Skin epidermis (tissue), 12 donors: ENCODE measurements at regions not wholly inside any gene's neighbourhood (a gene's known extent, or its start where the extent isn't known, plus 50 kb on each side); places are given as distances from the start of the nearest gene placed in this dataset.

Experiments used
- H3K27ac ChIP-seq, 21 experiments: fragments of 200-600 bp; sonication (generic) in 11 of 21; one replicate each; pipeline ENCODE4 v1.5.0; 2020; ENCODE audit warnings: mild to moderate bottlenecking in 3 of 21, inconsistent platforms in 2 of 21, moderate library complexity in 2 of 21
- H3K4me3 ChIP-seq, 7 experiments: fragments of 200-600 bp; sonication (generic) in 2 of 7; one replicate each; pipeline ENCODE4 v1.5.0; 2020; ENCODE audit warnings: inconsistent platforms in 2 of 7, mild to moderate bottlenecking in 2 of 7, moderate library complexity in 1 of 7

DNA sequence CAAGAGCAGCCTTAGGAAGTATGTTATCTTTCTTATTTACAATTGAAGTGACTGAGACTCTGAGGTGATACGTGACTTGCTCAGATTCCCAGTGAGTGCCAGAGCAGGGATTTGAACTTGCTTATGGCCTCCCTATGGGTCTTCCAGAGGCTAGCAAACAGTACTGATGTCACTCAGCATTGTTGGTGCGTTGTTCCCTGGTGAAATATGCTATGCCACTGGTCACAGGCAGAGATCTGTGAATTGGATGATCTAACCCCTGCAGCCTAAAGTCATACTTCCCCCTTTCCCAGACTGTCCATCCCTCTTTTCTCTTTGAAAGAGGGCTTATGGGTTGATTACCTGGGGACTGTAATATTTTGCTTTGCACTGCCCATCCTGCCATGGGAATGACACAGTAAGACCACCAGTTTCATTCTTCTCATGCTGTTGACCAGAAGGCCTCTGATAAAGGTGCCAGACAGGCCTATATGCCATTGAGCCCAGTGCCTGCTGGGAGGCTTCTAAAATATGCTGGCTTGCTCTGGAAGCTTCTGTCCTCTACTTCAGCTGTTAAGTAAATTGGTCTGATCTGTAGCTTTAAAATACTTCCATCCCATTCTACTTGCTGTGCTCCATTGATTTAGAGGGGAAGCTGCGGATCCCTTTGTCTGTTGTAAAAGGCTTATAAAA is 152.2 kb upstream of the E2F8 start:
- no peak overlapping the region for H3K4me3 ChIP-seq
- no peak overlapping the region for H3K27ac ChIP-seq

DNA sequence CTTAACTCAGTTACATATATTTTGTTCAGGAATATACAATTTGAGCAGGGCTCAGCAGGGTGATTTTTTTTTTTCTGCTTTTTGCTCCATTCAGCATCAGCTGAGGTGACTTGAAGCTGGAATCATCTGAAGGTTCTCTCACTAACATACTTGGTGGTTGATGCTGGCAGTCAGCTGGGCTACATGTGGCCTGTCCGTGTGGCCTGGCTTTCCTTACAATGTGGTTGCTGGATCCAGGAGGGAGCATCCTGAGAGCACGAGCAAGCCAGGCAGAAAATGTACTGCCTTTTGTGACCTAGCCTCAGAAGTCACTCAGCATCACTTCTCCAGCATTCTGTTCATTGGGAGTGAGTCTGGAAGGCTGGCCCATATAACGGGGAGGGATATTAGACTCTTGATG is 151.6 kb upstream of the E2F8 start:
- H3K27ac ChIP-seq, result no peak overlapping the region

DNA sequence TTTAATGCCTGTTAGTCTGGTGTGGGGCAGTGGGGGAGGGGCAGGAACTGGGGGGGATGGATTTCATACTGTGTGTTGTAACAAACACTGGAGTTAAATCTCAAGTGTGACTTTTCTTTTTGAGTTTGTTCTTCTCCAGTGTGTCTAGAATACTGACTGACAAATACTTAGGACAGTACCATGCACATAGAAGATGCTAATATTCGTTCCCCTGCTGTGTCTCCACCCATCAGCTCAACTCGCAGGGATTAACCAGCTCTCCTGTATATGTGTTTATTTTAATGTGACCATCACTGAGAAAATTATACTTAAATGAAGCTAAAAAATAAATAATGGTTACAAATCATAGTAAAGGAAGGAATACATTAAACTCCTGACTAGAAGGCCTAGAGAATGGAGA is 150.9 kb upstream of the E2F8 start:
- H3K4me3 ChIP-seq, result no peak overlapping the region
- H3K27ac ChIP-seq, result no peak overlapping the region

More for the DNA sequence above, 151.6 kb upstream of the E2F8 start:
- no peak overlapping the region for H3K4me3 ChIP-seq

DNA sequence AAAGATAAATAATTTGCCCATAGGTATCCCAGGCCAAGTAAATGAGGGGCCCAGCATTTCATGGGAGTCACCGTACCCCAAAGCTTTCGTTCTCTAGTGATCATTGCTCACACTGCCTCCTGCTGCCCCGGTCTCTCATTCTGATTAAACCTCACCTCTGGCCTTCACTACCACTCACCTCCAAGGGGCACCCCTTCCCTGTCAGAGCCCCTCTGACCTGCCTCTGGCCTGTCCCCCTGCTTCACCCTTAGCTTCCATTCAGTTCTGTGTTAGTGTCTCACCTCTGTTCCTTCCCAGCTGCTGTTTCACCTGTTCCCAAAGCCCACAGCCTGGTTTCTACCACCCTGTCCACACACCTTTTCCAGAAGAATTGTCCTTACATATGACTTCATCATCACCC is 150.3 kb upstream of the E2F8 start:
- H3K27ac ChIP-seq, result no peak overlapping the region
- H3K4me3 ChIP-seq, result no peak overlapping the region

DNA sequence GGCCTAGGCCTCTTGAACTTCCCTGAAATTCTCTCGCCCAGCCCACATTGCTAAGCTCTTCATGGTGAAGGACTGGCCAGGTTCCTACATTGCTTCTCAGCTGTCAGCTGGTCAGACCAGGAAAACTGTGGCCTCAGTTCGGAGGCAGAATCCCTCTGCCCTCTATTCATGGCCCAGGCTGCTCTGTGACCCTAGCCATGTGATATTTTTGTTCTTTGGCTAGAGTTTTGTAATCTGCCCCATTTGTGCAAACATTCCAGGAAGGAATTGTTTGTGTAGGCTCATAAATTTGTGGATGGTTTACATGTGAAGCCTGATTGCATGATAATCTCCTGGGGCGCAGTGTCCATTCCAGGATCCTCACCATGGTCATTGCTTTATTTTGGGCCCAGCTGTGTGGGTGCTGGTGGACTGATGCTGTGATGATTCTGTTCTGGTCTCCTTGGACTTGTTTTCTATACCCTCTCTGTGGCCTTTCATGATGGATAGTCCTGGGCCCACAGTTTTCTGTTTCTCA is 149.1 kb upstream of the E2F8 start:
- no peak overlapping the region for H3K4me3 ChIP-seq
- H3K27ac ChIP-seq, result peak overlapping the region in 2 of 21 experiments; percentile 19 to 46

DNA sequence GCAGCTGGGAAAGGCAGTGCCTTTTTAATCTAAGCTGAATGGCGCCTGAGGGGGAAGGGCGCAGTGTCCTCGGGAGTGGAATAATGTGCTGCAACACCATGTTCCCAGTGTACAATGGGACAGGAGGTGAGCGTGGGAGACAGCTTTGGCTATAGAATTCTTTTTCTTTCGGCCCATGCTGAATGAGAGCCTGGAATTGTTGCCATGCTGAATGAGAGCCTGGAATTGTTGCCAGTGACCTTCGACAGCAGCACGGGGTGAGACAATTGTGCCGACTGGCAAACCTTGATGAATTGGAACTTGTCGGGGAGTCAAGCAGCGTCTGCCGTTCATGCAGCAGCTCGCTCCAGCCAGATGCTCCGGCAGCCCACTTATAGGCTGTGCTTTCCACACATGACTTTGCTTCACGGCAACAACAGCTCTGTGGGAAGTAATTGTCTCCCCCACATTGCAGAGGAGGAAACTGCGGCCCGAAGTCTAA is 141.4 kb upstream of the E2F8 start:
- Histone ChIP-seq H3K4me3 (no peak overlapping the region), H3K27ac (no peak overlapping the region)

DNA sequence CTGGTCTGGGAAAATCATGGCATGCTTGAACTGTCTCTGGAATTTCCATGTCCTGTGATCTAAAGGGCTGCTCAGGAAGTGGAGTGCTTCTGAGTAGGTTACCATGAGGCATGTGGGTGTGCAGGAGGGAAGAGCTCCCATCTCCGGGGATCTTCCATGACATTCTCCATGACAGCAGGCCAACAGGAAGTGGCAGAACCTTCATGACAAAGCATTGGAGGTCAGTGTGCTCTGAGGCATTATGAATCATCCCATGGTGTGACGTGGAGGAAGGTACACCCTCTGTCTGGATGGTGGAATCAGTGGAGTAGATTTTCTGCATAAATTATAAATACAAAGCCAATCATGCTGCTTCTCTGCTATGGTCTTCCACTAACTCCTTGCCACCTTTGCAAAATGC is 139.6 kb upstream of the E2F8 start:
- Histone ChIP-seq H3K27ac (no peak overlapping the region), H3K4me3 (no peak overlapping the region)

DNA sequence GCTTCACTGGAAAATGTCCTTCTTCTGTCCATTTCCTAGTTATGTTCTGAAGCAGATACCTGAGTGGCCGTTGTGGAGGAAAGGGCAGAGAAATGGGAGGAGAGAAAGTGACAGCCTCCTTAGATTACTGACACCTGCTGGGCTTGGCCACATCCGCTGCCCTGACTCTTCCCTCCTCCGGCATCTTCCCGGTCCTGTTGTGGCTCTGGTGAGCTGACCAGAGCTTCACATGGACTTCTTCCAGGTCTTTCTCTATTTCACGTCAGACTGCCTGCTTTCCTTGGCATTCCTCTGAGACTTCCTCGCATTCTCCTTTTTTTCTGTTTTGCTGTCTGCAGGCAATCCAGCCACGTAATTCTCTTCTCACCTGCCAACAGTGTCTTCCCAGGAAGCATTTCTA is 138.7 kb upstream of the E2F8 start:
- H3K27ac ChIP-seq, result no peak overlapping the region

DNA sequence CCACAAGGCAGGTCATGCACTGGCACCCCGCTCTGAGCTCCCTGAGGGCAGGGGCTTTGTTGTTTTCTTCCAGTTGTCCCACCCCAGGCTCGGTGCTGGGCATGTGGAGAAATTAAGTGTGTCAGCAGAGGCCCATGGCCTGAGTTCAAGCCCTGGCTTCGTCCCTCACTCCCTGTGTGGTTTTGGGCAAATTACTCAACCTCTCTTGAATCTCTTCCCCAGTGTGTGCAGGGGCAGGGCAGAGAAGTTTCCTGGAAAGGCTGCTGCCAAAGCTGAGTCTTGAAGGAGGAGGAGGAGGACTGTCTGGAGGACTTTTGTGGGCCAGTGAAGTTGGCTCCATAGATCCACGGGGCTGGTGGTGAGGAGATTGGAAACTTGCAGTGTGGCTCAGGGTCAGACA is 138.1 kb upstream of the E2F8 start:
- no peak overlapping the region for H3K27ac ChIP-seq

More for the DNA sequence above, 138.7 kb upstream of the E2F8 start:
- no peak overlapping the region for H3K4me3 ChIP-seq

DNA sequence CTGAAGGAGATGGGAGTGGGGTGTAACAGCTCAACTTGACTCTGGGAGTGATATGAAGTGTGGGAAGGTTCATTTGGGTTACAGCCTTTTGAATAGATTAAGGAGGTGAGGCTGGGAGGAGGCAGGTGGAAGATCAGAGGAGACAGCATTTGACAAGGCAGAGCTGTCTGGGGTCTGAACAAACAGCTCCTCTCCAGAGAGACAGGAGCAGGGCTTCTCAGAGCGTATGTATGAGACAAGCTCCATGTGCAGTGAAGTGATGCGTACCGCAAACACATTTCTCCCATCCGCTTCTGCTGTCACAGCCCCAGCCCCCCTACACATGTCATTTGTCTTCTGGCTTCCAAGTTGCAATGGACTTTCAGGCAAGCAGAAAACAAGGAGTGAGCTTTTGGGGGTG is 137.1 kb upstream of the E2F8 start:
- H3K27ac ChIP-seq, result no peak overlapping the region

More for the DNA sequence above, 138.1 kb upstream of the E2F8 start:
- H3K4me3 ChIP-seq, result no peak overlapping the region

DNA sequence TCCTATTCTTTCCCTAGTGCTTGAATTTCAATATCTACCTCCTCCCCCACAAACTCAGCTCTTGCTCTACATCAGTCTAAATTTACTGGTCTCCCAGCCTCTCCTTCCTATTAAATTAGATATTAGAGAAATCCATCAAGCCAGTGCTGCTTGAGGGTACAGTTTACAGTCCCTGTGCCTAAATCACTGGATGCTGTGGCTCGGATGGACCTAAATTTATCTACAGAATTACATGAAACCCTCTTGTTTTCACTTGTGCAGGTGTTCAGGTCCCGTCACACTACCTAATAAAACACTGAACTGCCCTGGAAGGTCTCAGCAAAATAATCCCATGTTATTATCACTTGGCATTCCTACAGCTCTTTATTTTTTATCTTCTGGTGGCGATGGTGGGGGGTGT is 134.7 kb upstream of the E2F8 start:
- Histone ChIP-seq H3K27ac (no peak overlapping the region), H3K4me3 (no peak overlapping the region)

More for the DNA sequence above, 137.1 kb upstream of the E2F8 start:
- H3K4me3 ChIP-seq, result no peak overlapping the region

DNA sequence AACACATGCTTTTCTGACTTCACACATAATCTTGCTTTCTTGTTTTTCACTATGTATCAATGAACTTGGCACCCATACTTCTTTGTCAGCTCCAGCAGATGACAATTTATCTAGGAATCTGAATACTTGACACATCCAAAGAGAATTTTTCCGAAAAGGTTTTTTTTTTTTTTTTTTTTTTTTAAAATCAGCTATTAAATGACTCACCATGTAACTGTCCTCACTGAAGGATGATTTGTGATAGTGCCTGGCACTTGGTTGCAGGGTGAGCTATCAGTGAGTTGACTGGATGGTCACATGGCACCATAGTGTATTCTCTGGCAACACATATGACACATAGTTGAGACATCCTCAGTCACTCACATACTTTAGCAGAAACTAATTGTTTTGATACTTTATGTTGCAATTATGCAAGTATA is 133.4 kb upstream of the E2F8 start:
- no peak overlapping the region for H3K27ac ChIP-seq
- H3K4me3 ChIP-seq, result no peak overlapping the region

DNA sequence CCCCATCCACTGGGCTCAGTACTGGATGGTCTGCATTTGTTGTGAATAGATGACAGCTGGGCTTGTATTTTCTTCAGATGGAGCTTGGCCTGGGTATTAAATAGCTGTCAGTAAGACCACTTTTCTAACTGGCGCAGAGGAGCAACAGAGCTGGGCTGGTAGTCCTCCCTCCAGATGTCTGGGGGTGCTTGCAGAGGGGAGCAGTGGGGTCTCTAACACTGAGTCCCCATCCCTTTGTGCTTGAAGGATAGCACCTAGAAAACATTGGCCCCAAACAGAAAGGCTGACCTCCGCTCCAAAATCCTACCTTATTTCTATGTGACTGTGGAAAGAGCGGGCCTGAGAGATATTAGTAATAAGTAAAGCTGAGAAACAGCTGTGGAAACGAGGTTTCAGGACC is 131.6 kb upstream of the E2F8 start:
- H3K4me3 ChIP-seq, result no peak overlapping the region
- no peak overlapping the region for H3K27ac ChIP-seq

DNA sequence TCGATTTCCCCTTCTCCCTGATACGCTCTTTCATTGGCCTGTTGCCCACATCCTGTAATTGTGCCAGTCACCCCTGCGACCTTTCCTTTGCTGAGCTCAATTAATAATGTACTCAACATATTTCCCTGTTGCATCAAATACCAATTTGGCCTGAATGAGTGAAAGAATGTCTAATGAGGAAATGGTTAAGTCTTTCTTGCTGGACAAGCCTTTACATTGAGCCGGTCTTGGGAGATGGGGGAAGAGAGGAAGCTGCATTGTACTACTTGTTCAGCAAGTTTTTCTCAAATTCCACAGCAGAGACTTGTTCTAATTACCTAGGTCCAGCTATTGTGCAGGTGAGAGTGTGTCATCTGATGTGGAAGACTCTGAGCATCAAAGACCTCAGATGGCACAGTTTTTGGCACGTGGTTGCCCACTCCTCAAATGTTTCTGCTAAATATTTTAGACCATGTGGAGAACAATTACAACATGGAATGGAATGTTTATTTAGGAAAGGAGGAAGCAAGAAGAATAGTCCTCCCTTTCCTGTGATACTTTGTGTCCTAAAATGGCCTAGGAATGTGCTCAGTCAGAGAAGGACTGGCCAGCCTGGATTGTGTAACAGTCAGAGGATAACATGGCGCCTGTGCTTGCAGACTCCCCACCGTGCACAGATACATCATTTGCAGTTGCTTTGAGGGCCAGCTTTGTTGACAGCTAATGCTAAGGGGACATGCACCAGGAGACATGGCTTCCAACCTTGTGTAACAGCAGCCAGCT is 129.5 kb upstream of the E2F8 start:
- Histone ChIP-seq H3K4me3 (no peak overlapping the region), H3K27ac (peak overlapping the region in 6 of 21 experiments; percentile 31 to 64 (median 40))

DNA sequence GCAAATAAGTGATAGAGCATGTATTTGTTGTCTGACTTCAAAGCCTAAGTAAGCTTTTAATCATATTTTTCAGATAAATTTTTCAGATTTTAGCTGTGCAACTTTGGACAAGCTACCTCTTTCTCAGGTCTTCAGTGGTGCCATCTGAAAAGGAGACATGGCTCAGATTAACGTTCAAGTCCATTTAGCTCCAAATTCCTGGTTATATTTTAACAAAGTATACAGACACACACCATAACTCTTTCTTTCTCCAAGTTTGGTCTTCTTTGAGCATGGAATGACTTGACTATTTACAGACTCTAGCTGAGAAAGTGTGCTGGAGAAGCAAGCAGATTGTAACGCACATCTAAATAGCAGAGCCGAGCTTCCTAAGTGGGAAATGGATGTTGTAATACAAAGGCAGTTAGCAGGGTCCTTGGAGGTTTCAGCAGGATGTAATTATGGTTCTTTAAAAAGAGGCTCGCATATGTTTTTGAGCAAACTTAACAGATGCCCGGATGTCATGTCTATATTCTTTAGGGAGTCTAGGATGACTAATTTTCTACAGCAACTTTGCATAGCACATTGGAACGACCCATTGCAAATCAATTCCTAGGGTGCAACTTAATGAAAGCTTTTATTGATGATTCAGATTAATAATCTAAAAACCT is 128.1 kb upstream of the E2F8 start:
- Histone ChIP-seq H3K4me3 (no peak overlapping the region), H3K27ac (peak overlapping the region in 5 of 21 experiments; percentile 1 to 71 (median 67))

DNA sequence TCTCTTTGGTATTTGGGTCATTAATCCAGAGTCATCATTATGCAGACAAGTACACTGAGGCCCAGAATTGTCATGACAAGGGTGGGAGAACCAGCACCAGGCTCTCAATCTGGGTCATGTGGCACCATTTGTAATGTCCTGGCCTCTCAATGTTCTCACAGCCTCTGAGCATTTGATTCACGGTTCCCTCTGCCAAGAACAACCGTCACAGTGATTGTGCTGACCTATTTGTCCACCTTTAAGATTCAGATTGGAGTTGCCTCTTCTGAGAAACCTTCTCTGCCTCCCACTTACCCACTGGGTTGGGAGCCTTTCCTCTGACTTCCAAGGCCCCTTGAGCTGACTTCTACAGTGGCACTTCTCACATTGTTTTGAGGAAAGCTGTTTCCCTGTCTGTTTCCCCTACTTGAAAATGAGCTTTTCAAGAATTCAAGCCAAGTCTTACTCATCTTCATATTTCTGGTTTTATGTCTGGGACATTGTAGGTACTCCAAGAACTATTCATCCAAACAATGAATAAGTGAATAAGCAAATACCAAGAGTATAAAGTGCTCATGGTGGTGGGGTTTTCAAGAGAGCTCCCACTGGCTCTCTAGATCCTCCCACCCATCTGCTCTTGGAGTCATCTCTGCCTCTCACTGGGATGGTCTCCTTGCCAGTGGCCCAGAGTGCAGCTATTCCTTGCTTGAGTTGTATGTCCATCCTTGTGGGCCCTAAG is 126.4 kb upstream of the E2F8 start:
- peak overlapping the region in 5 of 21 experiments; percentile 49 to 78 (median 67) for H3K27ac ChIP-seq

DNA sequence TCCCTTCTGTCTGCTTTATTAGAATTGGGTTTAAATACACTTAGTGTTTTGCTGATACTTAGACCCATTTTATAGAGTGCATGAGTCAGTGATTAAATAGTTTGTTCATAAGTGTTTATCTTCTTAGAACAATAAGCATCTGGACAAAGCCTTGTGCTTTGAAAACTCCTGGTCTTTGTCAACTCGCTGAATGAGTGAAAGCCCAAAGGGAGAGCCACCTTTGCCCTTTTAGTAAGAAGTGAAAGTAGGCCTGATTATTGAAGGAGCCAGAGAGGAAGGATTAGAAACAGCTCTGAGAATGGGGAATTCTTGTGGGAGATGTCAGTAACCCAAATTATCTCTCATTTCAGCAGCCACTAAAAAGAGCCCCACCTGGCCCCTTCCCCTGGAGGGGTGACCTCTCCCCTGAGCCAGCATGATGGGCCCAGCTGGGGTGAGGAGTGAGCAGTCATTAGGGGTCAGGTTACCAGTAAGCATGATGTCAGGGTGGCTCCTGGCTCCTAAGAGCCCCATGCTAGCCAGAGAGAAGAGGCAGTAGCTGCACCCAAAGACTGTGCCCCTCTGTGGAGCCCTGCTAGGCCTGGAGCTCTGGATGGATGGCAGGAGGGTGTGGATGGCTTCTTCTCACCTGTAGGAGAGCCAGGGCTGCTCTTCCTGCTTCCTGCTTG is 125.1 kb upstream of the E2F8 start:
- H3K4me3 ChIP-seq, result no peak overlapping the region
- H3K27ac ChIP-seq, result peak overlapping the region in 6 of 21 experiments; percentile 12 to 67 (median 46)

More for the DNA sequence above, 126.4 kb upstream of the E2F8 start:
- no peak overlapping the region for H3K4me3 ChIP-seq

DNA sequence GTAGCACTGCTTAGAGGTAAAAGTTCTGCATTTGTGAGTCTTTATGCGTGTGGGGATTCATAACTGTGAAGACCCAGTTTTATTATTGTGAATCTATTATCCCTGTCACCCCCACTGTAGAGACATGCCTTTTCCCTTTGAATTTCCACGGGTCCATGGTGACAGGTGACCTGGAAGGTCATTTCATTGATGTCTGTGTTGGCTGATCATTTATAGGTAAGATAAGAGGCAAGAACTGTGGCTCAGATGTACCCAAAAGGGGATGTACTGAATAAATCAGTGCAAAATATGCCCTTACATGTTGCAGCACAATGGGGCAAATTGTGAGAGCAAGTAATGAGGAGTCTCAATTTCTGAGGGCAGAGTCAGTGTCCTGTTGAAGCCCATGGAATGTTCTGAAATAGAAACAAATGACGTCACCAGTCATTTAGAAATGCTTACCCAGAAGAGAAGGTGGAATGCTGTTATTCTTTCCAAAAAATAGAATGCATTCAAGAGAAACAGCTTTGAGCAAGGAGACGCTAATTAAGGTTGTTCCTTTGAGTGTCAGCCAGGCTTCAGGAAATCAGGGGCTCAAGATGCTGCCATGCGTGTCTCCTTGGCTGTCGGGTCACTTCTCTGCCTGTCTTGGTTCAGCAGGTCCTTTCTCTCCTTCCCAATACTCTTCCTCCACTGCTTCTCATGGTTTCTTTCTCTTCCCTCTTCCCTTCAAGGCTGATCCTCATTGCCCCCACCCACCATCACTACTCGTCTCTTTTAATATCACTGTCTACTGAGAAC is 118.7 kb upstream of the E2F8 start:
- H3K4me3 ChIP-seq, result no peak overlapping the region
- no peak overlapping the region for H3K27ac ChIP-seq
